Frontal cortex (tissue), 3 donors: ENCODE measurements at regions not wholly inside any gene's neighbourhood (a gene's known extent, or its start where the extent isn't known, plus 50 kb on each side); places are given as distances from the start of the nearest gene placed in this dataset.
"Not testable (repeated sequence)": the region's sequence is repeated elsewhere in the genome, so short reads cannot be mapped to it uniquely, and the experiment has no call there.

ENCODE experiments used
- DNase-seq, 2 donors: peaks; one replicate each; pipeline ENCODE4 v3.0.0; 2012; ENCODE audit warnings: low spot score in 2 of 2
- FAIRE-seq: peaks from 2 replicates; lab custom pipeline; 2012; peaks lifted over from hg19 to GRCh38; lab: Jason Lieb, UNC
- donor health status: control.
- donor health status: control.
- donor health status: control.

DNA sequence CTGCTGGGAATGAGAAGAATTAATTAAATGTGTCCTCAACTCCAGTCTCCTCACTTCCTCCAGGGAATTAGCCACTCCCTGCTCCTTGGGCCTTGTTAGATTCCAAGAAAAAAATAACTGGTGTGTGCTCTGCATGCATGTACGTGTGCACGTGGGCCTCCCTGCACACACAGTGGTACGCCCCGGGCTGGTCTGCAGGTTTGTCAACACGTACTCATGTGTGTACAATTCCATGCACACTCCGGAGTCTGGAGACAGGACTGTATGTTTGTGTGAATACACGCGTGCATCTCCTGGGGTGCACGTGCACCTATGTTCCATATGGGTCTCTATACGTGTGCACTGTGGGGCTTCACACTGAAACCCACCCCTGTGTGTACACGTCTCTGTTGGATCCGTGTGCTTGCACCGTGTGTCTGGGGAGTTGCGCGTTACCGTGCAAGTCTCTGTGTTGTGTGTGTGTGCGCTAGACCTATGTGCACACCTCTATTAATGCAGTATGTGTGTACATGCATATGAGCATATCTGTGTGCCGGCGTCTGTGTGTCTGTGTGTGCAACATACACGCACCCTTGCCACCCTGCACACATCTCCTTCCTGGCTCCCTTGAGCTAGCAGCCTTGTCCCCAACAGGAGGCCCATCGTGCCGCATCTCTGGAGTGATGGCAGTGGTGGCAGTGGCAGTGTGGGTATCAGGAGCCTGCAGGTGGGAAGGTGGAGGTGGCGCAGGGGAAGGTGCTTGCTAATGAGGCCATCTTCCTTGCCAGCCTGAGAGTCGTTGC is 210.1 kb downstream of the TBC1D2B start:
- no peak for FAIRE-seq
- no peak for DNase-seq

DNA sequence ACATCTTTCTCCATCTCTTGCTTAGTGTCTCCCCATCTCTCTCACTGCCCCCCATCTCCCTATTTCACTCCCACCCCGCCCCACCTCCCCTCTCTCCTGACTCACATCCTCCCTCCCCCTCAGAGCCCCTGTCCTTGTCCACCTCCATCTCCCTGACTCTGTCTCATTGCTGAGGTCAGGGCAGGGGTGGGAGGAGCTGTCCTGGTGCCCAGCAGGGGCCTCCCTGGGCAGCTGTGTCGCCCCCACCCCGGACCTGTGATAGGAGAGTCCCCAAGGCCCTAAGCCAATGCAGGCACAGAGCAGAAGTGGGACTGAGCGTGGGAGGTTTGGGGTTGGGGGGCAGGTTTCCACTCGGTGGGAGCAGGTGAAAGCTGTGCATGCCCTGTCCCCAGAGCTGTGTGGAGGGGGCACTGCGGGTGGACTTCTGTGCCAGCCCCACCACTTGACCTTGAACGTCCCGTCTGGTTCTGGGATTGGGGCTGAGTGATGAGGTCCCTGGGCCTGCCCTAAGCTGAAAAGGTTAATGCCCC is 210.8 kb downstream of the TBC1D2B start:
- no peak for FAIRE-seq

GRCh38 chr15:77866186-77866585 is 211.3 kb downstream of the TBC1D2B start:
- no peak for FAIRE-seq
- no peak for DNase-seq

More for the DNA sequence above, 210.8 kb downstream of the TBC1D2B start:
- DNase-seq = no peak

DNA sequence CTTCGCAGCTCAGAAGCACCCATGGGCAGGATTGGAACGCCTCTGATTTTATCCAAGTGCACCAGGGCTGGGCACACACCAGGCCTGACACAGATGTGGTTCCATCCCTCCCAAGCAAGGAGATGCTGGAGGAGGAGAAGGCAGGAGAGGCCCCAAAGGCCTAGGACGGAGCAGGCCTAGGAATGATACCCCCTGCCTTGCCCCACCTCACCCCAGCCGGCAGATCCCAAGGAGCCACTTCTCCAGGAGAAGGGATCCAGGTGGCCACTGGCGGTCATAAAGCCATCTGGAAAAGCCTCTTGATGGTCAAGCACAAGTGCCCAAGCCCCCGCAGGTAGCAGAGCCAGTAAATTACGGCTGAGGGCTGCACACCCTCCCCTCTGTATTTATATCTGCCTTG is 211.8 kb downstream of the TBC1D2B start:
- FAIRE-seq (no peak), DNase-seq (no peak)

- DNase-seq (no peak), FAIRE-seq (no peak)
Measured at GRCh38 chr15:77865106-77865610, 212.4 kb downstream of the TBC1D2B start.

DNA sequence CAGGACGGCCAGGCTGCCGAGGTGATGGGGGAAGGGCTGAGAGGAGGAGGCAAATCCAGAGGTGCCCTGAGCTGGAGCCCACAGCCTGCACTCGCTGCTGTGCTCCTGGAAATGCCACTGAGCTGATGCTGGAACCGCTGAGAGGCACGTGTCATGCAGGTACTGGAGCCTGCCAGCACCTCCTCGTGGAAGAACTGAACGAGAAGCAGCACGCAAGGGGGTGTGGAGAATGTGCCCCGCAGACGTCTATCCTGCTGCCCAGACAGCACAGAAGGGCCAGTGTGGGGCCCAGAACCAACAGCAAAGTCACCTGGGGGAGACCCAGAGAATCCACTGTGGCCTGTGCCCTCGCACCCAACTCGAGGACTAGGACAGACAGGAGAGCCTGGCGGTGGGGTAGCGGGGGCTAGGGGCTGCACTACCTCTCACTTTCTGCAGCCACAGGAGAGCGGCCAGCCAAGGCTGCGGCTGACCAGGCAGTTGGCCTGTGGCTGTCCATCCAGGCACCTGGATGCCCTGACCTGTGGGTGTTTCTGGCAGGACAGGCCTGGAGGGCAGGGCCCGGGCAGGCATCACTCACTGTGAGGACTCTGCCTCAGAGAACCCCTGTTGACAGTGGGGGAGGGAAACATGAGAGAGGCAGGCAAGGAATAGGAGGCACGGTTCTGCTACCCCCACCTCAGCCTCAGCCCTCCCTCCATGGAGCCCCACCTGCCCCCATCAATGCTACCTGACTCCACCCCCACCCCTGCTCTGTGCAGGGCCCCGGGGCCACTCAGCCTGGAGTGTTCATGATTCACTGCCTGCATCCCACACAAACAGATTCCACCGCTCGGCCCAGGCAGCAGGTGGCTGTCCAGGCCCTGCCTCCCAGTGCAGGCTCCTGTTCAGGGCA is 213.1 kb downstream of the TBC1D2B start:
- FAIRE-seq = no peak
- DNase-seq = no peak

DNA sequence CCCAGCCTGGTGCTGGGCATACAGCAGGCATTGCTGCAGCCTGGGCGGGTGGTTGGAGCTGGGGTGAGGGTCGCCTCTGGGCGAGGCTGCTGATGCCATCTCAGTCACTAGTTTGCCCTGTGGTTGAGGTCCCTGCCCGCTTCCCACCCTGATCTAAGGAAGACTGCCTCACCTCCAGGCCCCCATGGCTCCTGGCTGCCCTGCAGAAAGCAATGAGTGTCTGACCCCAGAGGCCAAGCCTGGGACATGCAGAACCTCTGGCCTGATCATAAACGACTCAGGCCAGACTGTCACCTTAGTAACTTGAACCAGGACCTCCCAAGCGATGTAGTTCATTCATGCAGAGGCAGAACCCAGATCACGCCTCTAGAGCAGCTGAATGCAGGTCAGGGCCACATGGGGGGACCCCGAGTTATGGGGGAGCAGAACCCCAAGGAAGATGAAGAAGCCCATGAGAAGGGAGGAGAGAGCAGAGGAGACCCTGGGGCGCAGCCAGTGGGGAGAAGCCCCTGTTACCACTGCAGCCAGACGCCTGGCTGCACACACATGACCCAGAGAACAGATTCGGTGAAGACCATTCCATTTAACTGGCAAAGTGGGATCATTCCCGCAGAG is 213.9 kb downstream of the TBC1D2B start:
- DNase-seq (no peak), FAIRE-seq (no peak)

DNA sequence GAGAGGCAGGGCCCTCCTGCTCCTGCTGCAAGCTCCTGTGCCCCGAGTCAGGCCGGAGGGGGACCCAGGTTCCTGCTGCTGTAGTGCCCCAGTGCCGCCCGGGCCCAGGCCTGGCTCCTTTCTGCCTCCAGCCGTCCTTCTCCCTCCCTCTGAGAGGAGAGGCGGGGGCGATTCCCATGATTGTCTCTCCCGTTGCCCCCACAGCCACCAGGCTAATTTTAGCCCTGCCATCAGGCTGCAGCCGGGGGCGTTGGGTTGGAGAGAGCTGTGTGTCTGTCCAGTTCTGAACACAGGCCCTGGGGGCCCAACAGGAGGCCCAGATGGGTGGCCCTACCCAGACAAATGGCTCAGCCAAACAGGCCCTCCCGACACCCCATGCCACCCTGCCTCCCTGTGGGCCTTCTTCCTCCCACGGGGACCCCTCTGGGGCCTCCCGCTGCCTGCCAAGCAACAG is 214.8 kb downstream of the TBC1D2B start:
- DNase-seq (no peak), FAIRE-seq (no peak)

DNA sequence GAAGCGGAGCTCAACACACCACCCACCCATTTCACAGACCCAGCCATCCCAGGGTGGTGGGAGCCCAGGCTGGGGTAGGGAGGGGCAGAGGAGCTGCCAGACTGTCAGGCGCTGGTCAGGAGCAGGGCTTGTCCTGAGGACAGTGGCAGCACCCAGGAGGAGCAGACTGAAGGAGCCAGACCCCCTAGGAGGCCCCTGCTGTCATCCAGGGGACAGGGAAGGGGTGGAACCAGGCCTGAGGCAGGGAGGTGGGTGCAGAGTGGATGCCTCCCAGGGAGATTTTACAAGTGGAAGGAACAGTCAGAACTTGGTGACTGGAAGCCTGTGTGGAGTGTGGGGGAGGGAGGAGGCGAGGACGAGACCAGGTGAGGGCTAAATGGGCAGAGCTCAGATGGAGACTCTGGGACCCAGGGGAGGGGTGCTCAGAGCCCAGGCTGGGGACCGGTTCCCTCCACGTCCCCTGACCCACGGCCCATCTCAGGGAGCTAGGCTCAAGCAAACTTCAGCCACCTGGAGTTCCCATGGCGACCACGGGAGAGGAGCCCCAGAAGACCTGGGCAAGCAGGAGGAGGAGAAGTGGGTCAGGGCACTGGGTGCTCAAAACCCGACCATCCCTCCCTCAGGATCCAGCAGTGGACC is 215.4 kb downstream of the TBC1D2B start:
- not testable (repeated sequence) for DNase-seq

GRCh38 chr15:77860071-77860691 is 217.3 kb downstream of the TBC1D2B start:
- FAIRE-seq = no peak
- DNase-seq = no peak

More for the DNA sequence above, 215.4 kb downstream of the TBC1D2B start:
- FAIRE-seq = not testable (repeated sequence)

- FAIRE-seq = no peak
- no peak for DNase-seq
Measured at GRCh38 chr15:77859491-77860060, 217.9 kb downstream of the TBC1D2B start.

GRCh38 chr15:77858792-77859490 is 218.6 kb downstream of the TBC1D2B start:
- DNase-seq (no peak), FAIRE-seq (no peak)

- no peak for DNase-seq
- FAIRE-seq = no peak
Measured at GRCh38 chr15:77857419-77857818, 220.1 kb downstream of the TBC1D2B start.

DNA sequence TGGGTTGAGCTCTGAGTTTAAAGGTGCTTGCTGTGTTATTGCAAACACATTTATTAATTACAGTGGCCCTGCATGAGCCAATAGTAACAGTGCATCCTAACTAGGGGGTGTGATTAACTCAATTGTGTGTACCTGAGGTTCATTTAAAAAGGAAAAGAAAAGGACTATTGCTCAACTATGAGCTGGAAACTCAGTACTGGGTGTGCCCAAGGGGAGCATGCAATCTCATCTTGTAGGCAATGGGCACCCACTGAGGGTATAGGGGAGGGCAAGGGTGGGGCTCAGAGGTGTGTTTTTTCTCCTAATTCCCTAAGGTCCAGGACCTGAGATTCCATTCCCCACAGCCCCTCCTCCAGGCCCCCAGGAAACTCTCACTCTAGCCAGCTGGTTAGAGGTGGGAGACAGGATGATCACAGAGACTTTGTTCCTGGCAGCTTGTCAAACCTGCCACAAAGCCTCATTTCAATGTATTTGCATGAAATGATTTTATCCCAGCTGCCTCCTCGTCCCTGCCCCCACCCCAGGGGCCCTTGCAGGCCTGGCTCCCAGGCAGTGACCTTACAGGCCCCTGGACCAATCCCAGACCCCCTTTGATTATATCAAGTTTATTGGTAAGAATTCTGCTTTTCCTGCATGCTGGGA is 220.7 kb downstream of the TBC1D2B start:
- no peak for FAIRE-seq
- DNase-seq = no peak

DNA sequence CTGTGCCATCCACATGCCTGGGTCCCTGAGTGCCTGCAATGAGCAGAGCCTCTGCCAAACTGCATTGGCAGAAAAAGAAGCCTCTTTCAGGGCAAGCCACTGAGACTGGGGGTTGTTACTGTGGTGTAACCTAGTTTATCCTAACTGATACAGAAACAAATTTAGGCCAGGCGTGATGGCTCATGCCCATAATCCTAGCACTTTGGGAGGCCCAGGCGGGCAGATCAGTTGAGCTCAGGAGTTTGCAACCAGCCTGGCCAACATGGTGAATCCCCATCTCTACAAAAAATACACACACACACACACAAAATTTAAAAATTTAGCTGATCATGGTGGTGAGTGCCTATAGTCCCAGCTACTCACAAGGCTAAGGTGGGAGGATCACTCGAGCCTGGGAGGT is 221.6 kb downstream of the TBC1D2B start:
- FAIRE-seq = no peak
- DNase-seq = no peak

GRCh38 chr15:77854980-77855379 is 222.3 kb upstream of the LINGO1 start:
- no peak for FAIRE-seq
- no peak for DNase-seq

DNA sequence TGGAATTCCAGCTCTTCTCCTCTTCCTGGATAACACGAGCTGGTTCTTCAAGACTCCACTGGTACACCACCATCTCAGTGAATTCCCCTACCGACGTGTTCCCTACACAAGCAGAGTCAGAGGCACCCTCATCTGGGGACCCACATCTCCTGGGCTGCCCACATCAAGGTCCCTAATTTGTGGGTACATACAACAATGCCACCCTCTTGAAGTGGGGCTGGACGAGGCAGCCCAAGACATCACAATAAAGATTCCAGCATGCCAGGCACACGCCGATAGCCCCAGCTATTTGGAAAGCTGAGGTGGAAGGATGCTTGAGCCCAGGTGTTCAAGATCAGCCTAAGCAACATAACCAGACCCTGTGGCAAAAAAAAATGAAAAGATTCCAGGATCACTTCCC is 221.2 kb upstream of the LINGO1 start:
- FAIRE-seq (no peak), DNase-seq (no peak)

- FAIRE-seq = no peak
Measured at GRCh38 chr15:77853008-77853328, 220.3 kb upstream of the LINGO1 start.

More at GRCh38 chr15:77853008-77853328, 220.3 kb upstream of the LINGO1 start:
- DNase-seq = no peak
